SHP77 treated with DMSO at 0.1 percent for 48 hours (cell line): ENCODE measurements at regions not wholly inside any gene's neighbourhood (a gene's known extent, or its start where the extent isn't known, plus 50 kb on each side); places are given as distances from the start of the nearest gene placed in this dataset.
"Not testable (repeated sequence)": the region's sequence is repeated elsewhere in the genome, so short reads cannot be mapped to it uniquely, and the experiment has no call there.

ENCODE experiments used
- DNase-seq: peaks from one replicate; lab custom pipeline; 2025; lab: John Stamatoyannopoulos, UW

DNA sequence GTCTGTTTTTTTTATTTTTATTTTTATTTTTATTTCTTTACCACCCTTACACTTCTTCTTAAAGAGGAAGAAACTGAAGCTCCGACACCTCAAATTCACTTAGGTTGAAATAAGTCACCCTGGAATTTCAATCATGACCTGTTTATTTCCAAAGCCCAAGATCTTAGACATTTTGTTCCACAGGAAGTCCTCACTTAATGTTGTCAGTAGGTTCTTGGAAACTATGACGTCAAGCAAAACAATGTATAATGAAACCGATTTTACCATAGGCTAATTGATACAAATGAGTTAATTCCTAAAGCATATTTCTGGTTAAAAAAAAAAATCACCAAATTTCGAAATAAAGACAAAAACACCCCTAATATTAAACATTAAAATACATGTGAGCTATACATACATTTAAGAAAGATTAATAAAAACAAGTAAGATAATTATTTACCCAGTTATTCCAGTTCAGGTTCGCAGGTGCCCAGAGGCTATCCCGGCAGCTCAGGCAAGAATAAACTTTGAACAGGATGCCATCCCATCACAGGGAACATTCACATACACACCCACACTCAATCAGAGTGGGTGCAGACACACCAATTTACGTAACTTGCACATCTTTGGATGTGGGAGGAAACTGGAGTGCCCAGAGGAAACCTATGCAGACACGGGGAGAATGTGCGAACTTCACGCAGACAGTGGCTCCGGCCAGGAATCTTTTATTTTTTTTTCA is 391.0 kb downstream of the RAP2B start:
- DNase-seq = no peak

DNA sequence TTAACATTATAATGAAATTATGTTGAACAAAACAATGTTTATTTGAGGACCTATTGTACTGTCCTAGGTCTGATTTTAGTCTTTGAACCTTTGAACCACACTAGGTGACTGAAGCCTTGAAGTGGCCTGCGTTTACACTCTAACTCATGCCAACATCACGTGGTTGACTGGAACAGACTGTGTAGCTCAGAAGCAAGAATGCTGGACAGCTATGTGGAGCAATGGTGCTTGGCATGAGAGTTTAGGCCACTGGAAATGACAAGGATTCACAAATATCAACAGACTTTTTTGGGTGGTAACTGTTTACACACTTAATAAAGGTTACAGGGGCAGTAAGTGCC is 391.5 kb downstream of the RAP2B start:
- DNase-seq = no peak

DNA sequence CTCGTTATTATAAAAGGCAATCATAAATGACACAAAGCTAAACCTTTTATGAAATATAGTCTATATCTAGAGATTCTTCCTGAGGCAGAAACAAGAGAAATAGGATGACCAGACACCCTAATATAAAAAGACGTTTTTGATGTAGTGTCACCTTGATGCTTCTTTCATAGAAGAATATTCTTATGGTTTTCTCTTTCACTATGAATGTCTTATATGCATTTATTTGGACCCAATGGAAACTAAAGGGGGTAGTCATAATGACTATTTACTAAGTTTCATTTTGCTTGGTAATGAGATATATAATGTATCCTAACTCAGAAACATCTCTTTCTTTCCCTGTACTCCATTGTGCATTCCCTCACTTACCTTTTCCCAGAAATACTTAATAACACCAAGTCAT is 393.9 kb downstream of the RAP2B start:
- DNase-seq = no peak

DNA sequence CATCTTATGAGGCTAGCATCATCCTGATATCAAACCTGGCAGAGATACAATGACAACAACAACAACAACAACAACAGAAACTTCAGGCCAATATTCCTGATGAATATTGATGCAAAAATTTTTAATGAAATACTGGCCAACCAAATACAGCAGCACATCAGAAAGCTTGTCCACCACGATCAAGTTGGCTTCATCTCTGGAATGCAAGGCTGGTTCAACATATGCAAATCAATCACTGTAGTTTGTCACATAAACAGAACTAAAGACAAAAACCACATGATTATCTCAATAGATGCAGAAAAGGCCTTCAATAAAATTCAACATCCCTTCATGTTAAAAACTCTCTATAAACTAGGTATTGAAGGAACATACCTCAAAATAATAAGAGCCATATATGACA is 397.3 kb downstream of the RAP2B start:
- not testable (repeated sequence) for DNase-seq

DNA sequence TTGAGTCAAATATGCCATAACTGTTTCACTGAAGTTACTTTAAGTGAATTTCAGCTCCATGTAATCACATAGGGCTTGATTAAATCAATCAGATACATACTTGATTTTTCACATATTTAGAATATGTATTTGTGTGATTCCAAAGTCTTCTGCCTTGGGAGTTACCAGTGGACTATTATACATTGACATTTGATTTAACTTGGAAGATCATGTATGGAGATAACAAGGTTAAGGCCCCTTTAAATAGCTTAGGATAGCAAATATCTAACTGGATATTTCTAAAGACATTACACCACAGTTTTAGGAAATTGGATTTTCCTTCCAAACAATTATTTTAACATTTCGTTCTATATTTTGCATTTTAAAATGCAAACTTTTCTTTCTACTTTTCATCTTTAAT is 405.0 kb downstream of the RAP2B start:
- no peak for DNase-seq

DNA sequence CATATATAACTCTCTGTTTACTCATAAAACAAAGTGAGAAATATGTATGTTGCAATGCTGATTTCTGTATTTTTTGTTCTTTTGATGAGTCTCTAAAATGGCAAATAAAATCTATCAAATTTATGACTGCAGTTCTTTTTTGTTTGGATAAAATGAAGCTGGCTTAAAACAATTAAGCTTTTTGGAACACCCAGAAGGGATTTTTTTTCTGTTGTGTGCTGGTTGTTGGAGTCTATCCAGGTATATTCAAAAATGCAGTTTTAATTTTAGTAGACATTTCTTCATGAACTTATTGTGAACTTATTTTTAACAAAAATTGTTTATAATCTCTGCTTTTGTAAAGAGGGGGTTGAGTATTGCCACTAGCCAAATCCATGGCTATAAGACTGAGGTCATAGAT is 405.5 kb downstream of the RAP2B start:
- DNase-seq = no peak

DNA sequence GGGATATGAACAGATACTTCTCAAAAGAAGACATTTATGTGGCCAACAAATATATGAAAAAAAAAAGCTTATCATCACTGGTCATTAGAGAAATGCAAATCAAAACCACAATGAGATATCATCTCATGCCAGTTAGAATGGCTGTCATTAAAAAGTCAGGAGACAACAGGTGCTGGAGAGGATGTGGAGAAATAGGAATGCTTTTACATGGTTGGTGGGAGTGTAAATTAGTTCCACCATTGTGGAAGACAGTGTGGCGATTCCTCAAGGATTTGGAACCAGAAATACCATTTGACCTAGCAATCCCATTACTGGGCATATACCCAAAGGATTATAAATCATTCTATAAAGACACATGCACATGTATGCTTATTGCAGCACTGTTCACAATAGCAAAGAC is 408.5 kb downstream of the RAP2B start:
- not testable (repeated sequence) for DNase-seq

DNA sequence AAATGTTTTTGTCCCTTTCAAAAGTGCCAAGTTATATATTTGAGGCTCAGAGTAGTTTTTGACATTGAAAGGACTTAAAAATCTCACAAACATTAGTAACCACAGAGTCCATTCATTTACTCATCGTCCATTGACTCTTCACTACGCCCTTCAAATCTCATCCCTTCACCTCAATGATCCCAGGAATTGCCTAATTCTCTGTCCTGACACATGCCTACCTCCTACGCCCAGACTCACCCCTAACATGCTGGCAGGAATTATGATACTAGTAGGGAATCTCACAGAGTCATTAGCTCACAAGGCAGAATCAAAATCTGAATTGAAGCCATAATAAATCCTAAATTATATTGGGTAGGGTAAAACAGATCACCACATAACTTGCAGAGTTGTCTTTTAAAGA is 410.1 kb downstream of the RAP2B start:
- DNase-seq = no peak

DNA sequence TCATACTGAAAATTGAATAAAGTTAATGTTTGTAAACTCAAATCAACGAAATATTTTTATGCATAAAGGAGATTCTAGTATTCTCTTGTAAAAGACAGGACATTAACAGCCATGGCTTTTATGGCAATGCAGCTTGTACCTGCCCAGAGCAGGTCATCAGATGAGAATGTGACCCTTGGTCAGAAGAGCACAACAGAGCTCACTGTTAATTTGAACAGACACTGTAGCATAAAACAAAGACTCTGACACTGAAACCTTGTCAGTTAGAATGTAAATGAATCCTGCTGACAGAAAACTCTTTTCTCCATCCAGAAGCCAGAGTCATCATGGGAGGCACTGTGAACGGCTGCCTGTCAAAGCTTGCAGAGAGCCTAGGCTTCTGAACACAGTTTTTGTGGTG is 410.6 kb downstream of the RAP2B start:
- no peak for DNase-seq

DNA sequence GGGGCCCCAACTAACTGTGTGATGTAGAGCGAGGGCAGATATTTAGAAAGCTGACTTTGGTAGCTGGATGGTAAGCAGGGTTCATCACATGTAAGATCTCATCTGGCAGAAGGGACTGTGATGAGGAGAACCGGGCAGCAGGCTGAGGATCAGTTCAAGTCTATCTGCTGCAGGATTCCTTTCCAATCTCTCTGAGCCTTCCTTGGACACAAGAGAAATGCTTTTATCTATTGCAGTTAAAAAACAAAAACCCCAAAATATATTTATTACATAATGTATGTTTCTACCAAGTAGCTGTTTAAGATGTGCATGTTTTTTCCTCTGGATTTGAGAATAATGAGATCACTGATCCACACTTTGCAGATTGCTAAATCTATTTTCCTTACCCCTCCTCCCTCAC is 411.5 kb downstream of the RAP2B start:
- no peak for DNase-seq

DNA sequence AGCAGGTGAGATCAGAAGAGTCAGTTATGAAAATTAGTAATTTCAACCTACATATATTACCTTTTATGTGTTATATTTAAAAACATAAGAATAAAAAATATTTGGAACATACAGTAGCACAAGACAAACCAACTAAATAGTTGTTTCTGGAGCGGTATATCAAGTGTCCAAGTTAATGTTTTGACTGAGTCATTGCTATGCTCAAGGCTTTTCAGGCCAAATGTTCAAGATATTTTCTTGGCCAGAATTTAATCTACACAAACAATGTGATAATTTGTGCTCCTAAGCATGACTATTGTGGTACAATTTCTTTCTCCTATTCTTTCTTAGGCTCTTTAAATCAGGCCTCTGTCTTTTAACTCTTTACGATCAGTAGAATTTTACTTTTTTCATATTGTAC is 412.4 kb downstream of the RAP2B start:
- DNase-seq = no peak

DNA sequence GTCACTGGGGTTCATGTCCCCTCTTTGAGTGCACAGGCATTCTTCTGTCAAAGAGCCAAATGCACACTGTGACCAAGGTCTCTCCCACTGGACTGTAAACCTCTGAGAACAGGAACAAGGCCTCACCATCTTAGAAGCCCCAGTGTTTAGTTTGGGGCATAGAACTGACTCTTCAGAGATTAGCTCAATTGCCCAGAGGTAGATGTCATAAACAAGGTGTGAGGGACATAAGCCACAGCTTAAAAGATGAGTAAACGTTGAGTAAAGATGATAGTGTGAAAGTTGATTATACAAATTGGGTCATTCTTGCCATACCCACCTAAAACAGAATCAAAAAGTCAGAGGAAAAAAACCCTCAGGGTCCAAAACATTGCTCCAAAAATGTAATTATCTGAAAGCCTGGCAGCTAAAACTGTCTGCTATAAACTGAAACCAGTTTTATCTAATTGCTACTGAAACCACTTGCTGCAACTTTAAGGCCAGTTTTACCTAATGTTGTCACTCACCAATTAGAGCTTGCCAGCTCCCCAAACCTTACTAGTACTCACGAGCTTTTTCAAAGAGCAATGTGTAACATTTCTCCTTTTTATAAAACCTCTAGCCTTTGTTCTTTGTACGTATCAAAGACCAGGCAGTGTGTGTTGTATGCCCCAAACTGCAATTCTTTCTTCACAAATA is 415.2 kb downstream of the RAP2B start:
- DNase-seq = no peak

DNA sequence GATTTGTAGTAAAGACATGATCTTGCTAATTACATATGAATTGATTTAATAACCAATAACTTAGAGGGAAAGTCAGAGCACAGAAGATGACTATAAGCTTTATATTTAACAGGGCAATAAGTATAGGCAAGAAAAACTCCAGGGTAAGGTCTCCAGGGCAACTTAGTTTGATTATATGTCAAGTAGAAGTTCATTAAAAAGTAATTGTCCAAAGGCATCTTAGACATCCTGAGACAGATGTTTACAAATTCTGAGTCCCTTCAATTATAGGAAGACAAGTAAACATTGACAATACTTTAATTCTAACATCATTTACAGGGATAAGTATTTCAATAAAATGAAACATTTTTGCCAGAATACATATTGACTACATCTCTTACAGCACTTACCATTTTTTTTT is 416.0 kb downstream of the RAP2B start:
- no peak for DNase-seq

DNA sequence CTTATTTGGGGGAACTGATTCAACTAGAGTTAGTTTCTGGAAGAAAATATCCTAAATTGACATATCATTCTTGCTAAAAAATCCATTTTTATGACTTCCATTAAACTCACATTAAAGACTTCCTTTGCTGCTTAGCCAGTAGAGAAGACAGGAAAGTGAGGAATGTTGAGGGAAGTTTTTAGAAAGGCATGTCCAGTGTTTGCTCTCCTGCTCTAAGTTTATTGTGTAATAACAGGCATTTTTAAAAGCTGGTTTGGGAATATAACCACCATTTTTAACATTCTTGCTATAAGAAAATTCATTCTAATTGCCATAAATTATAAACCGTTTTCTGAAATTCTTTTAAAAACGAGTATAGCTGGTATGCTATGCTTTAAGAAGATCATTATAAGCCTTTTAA is 428.0 kb downstream of the RAP2B start:
- no peak for DNase-seq

DNA sequence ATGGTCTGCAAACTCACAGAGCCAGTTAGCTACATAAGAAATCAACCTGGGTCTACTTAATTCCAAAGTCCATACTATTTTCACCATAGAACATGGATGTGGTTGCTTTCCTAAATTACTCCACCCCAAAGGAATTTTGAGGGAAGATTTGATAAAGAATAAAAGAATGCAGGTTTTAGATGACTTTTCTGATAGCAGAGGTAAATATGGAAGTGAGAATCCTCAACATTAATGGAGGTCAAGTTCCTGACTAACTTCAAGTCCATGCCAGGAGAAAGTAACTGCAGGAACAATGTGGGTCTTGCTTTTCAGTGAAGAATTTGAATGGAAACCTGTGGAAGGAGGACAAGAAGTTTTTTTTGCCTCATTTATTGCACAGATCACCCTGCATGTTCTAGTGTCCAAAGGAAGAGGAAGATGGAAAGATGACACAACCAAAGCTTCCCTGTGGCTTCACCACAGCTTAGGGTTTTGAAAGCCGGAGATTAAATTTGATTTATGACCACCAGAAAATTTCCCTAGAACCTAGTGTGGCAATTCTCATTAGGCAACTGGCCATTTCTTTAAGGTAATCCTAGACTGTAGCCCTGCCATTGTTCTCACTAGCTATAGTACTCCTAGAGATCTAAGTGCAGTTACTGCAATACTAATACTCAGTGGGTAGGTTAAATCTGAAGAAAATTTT is 429.7 kb downstream of the RAP2B start:
- no peak for DNase-seq

DNA sequence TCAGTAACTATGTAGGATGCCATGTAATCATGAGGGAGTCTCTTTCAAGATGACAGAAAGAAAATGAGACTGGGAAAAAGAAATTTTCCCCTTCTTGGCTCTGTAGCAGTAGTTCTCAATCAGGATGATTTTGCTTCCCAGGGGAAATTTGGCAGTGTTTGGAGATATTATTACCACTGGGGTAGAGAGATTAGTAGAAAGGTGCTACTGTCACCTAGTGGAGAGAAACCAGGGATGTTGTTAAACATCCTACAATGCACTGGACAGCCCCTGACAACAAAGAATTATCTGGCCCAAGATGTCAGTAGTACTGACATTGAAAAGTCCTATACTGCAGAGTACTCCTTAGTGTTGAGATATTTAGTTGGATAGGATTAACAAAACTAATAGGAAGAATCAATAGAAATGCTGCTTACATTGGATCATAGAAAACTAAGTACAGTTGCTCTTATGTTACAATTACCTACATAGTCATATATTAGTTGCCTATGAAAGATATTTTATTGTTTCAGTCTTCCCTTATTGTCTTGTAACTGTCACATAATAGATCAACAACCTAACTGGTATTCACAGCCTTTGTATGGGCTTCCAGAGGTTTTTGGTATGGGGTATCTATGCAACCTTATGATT is 433.3 kb downstream of the RAP2B start:
- DNase-seq = no peak

DNA sequence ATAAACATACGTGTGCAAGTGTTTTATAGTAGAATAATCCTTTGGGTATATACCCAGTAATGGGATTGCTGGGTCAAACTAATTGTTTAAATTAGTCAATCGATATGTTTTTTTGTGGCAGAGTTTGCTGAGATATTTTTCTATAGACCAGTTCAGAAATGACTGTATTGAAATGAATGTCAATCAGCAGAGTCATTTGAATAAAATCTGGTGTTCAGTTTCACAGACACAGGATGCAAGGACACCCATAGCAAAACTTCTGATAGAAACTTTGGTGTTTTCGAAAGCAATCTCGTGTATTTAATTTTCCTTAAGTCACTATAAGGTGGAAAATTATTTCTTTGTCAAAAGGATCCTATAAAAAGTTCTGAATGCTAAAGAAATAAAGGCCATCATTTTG is 434.4 kb downstream of the RAP2B start:
- no peak for DNase-seq

DNA sequence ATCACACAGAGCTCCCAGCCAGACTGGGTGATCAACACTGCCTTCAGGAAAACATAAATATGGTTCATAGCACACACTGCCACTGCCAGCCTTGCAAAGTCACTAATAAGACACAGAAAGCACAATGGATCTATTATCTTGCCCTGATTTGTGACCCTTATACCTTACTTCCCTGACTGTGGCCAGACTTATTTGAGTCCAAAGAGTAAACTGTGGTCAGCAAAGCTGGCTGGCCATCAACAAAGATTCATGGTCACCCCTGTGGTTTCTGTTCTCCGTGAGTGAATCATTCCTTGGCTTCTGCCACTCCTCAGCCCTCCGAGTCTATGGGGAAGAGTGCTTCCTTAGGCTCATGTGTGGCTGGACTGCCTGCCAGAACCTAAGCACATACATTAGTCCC is 437.7 kb downstream of the RAP2B start:
- DNase-seq = no peak

DNA sequence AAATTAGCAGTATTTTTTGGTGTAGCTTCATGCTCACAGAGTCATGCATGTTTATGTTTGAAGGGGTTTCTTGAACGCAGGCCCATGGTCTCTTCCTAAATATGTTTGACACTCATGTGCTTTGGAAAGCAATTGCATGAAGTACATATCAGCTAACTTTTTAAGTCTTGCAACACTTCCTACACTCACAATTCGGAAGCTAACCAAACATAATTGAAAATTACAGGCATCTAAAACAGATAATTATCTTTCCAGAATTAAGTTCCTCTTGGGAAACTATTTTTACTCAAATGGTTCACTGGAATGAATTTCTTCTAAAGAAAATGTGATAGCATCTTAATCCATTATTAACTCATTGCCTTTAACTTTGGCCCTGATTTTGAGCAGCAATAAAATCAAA is 438.9 kb downstream of the RAP2B start:
- no peak for DNase-seq

DNA sequence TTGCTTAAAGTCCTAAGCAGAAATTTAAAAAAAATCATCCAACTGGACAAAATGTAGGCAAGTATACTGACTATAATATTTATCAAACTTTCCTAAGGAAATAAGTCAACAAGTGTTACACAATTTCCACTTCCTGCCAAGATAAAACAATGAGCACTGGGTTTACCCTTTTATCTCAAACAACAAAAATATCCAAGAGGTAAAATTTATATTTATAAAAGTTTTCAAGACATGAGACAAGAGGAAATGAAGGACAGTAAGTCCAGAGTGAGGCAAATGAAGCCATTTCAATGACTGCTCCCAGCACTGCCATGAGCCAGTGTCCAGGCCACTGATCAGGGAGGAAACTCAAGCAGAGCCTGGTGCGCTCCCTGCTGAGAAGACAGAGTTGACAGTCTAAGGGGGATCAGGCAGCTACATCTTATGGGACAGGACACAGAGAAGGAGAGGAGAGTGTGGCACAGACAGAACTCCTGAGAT is 439.4 kb downstream of the RAP2B start:
- no peak for DNase-seq

DNA sequence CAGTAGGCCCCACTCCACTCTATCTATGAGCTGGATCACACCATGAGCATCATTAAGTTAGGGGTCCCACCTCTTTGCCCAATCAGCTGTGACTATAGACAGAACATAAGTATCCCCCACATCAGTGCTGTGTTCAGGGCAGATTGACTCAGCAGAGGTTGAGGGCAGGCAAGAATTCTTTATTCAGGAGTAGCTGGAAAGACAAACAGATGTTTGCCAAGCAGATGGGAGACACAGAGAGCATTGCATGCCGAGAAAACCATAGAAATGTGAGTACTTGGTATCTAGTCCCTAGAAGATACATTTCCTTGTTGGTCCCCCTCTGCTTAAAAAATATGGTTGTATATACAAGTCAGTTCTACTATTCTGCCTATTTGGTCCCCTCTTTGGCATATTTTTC is 440.8 kb downstream of the RAP2B start:
- DNase-seq = no peak

DNA sequence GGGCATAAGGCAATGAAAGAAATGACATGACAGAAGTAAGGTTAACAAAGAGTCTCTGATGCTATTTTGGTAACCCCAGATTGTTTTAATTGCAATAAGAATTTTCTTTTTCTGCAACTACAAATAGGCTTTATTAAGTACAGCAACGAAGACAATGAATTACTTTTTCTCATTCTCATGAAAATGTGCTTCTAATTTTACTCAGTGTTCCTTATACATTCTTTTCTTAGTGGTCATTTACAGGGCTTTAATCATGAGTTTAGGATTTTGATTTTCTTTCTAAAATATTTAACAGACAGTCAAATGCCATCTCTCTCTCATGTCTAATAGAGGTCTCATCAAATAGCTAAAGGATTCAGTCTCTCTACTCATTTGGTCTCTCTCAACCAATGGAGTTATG is 452.1 kb downstream of the RAP2B start:
- no peak for DNase-seq

DNA sequence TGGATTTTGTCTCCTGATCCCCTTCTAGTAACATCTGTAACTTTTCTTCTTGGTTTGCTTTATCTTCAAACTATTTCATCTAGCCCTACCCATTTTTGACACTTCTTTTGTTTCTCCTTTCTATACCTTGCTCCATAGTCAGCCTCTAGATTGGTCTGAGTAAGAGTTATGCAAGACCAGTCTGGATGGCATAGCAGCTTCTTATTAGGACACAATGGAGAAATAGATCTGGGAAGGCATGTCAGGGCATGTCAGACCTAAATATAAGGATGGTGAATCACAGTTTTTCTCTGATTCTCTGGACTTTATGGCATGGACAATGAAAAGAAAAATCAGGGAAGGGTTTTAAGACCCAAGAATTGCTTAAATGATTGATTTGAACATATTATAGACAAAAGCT is 452.5 kb downstream of the RAP2B start:
- DNase-seq = no peak
